ENCODE measurements at regions not wholly inside any gene's neighbourhood (a gene's known extent, or its start where the extent isn't known, plus 50 kb on each side); places are given as distances from the start of the nearest gene placed in this dataset.

DNA sequence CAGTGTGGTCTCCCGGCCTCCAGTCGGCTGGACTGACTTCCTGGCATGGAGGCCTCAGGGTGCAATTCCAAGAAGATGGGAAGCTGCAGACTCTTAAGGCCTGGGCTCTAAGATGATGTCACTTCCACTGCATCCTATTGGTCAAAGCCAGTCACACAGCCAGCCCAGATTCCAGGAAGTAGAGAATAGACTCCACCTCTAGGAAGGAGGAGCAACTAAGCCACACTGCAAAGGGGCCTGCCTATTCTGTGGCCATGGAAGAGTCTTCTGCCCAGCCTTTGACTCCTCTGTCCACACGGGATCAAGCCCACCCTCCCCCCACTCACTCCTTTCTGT is 103.9 kb upstream of the RFLNA start:
- ATAC-seq (peak; percentile 91), DNase-seq (ENCODE audit: low read depth, low spot score) (peak; percentile 26)
- no peaks in the 10 kb centered on the region for H3K36me3 ChIP-seq (ENCODE audit: control insufficient read depth in 1 of 2, insufficient read depth in 2 of 2, low read length in 2 of 2)
- no TSS peak for BruUV-seq (replicated peaks)
- TF ChIP-seq SP1 (IDR thresholded peaks at IDR 0.05; ENCODE audit: low read depth), result no peak
- no peak for TF ChIP-seq FOSL1 (IDR thresholded peaks at IDR 0.05; ENCODE audit: low read depth)
- TF ChIP-seq, protein P1, sequence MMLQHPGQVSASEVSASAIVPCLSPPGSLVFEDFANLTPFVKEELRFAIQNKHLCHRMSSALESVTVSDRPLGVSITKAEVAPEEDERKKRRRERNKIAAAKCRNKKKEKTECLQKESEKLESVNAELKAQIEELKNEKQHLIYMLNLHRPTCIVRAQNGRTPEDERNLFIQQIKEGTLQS (IDR thresholded peaks at IDR 0.05), result no peak
- TF ChIP-seq, protein P2, sequence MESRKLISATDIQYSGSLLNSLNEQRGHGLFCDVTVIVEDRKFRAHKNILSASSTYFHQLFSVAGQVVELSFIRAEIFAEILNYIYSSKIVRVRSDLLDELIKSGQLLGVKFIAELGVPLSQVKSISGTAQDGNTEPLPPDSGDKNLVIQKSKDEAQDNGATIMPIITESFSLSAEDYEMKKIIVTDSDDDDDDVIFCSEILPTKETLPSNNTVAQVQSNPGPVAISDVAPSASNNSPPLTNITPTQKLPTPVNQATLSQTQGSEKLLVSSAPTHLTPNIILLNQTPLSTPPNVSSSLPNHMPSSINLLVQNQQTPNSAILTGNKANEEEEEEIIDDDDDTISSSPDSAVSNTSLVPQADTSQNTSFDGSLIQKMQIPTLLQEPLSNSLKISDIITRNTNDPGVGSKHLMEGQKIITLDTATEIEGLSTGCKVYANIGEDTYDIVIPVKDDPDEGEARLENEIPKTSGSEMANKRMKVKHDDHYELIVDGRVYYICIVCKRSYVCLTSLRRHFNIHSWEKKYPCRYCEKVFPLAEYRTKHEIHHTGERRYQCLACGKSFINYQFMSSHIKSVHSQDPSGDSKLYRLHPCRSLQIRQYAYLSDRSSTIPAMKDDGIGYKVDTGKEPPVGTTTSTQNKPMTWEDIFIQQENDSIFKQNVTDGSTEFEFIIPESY (IDR thresholded peaks at IDR 0.05; ENCODE audit: extremely low read depth, insufficient replicate concordance, low read length), result no peak
- TF ChIP-seq RAD21 (IDR thresholded peaks at IDR 0.05; ENCODE audit: low read depth), result no peak
- H3K27me3 ChIP-seq (ENCODE audit: insufficient read depth, low read length), result no peaks in the 10 kb centered on the region
- H4K20me1 ChIP-seq (ENCODE audit: insufficient read depth), result no peaks in the 10 kb centered on the region
- peaks cover 7 to 14% of the 10 kb centered on the region in 2 experiments; a peak in 3 of 4 replicates for H3K4me1 ChIP-seq (ENCODE audit: control insufficient read depth in 1 of 2, insufficient read depth in 2 of 2, low read length in 2 of 2)
- H3K79me2 ChIP-seq (ENCODE audit: insufficient read depth, low read length), result no peaks in the 10 kb centered on the region
- no peak overlapping the region for H3K9ac ChIP-seq (ENCODE audit: low read length)
- no peak overlapping the region for H3K27ac ChIP-seq (ENCODE audit: low read depth, low read length)
- ChIA-PET CTCF (no interaction called here), POLR2A (no interaction called here), RAD21 (ENCODE audit: low non-redundant PET in 1 of 2, low total read pairs in 2 of 2, uncharacterized antibody in 2 of 2, unreplicated experiment in 2 of 2) (no interaction called here)
- no peaks in the 10 kb centered on the region for H3K9me2 ChIP-seq (ENCODE audit: insufficient read depth)
- no peak overlapping the region for H3K4me3 ChIP-seq (replicated peaks in 1 of 2; ENCODE audit: low read depth in 1 of 2, low read length in 2 of 2)
- H3K9me3 ChIP-seq (ENCODE audit: control insufficient read depth in 1 of 2, insufficient read depth in 1 of 2, low read depth in 1 of 2, low read length in 2 of 2), result no peaks in the 10 kb centered on the region; a peak in 1 of 4 replicates
- H2AFZ ChIP-seq (ENCODE audit: low read depth, low read length, poor library complexity, severe bottlenecking), result no peak overlapping the region
- intact Hi-C loops (cut with micrococcal nuclease), result no loop called here
- H3K4me2 ChIP-seq (ENCODE audit: low read length), result no peak overlapping the region

DNA sequence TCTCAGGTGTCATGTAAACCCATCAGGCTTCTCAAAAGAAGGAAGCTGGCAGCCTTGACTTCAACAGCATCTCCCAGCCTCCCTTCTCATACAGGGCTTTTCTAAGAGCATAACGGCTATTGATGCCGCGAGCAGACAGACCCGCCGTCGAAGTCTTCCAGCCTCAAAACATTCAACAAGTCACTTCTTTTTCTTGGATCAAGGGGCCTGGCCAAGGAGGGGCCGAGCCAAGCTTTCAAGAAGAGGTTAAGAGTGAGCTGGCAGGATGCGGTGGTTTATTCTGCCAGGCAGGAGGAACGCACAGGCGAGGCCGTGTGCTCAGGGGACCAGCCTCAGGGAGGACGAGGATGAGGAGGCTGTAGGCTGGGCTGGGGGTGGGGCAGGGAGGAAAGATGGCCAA is 102.9 kb upstream of the RFLNA start:
- ATAC-seq, result no peak
- ChIA-PET RAD21 (ENCODE audit: low non-redundant PET in 1 of 2, low total read pairs in 2 of 2, uncharacterized antibody in 2 of 2, unreplicated experiment in 2 of 2) (no interaction called here), CTCF (no interaction called here), POLR2A (no interaction called here)
- Histone ChIP-seq H3K9me3 (ENCODE audit: control insufficient read depth in 1 of 2, insufficient read depth in 1 of 2, low read depth in 1 of 2, low read length in 2 of 2) (peaks cover 0 to 8% of the 10 kb centered on the region in 2 experiments; a peak in 1 of 4 replicates), H3K79me2 (ENCODE audit: insufficient read depth, low read length) (no peaks in the 10 kb centered on the region), H3K4me3 (replicated peaks in 1 of 2; ENCODE audit: low read depth in 1 of 2, low read length in 2 of 2) (no peak overlapping the region), H3K4me1 (ENCODE audit: control insufficient read depth in 1 of 2, insufficient read depth in 2 of 2, low read length in 2 of 2) (peaks cover 7 to 14% of the 10 kb centered on the region in 2 experiments; a peak in 3 of 4 replicates), H3K36me3 (ENCODE audit: control insufficient read depth in 1 of 2, insufficient read depth in 2 of 2, low read length in 2 of 2) (no peaks in the 10 kb centered on the region), H3K27me3 (ENCODE audit: insufficient read depth, low read length) (no peaks in the 10 kb centered on the region), H3K9me2 (ENCODE audit: insufficient read depth) (no peaks in the 10 kb centered on the region), H3K4me2 (ENCODE audit: low read length) (no peak overlapping the region), H2AFZ (ENCODE audit: low read depth, low read length, poor library complexity, severe bottlenecking) (no peak overlapping the region), H3K9ac (ENCODE audit: low read length) (no peak overlapping the region), H3K27ac (ENCODE audit: low read depth, low read length) (no peak overlapping the region), H4K20me1 (ENCODE audit: insufficient read depth) (no peaks in the 10 kb centered on the region)
- intact Hi-C loops (cut with micrococcal nuclease), result no loop called here
- TF ChIP-seq EZH2phosphoT487 (IDR thresholded peaks at IDR 0.05; ENCODE audit: borderline replicate concordance), result no peak
- no peak for TF ChIP-seq TCF7L2 (IDR thresholded peaks at IDR 0.05; ENCODE audit: borderline replicate concordance, extremely low read depth, insufficient read depth, insufficient read length)
- no peak for TF ChIP-seq CBX3 (IDR thresholded peaks at IDR 0.05; ENCODE audit: low read depth)
- no peak for TF ChIP-seq CEBPB (IDR thresholded peaks at IDR 0.05; ENCODE audit: low read depth)
- no TSS peak for BruUV-seq (replicated peaks)
- no peak for DNase-seq (ENCODE audit: low read depth, low spot score)
